ENCODE measurements at regions not wholly inside any gene's neighbourhood (a gene's known extent, or its start where the extent isn't known, plus 50 kb on each side); places are given as distances from the start of the nearest gene placed in this dataset.

GRCh38 chr11:16598906-16599305, 139.5 kb upstream of the C11orf58 start:
- no peak overlapping the region for H3K4me2 ChIP-seq
- H3K4me3 ChIP-seq: no peak overlapping the region
- ATAC-seq: no peak
- DNase-seq (ENCODE audit: low read depth in 1 of 2, low spot score in 1 of 2): no peak
- H3K9me3 ChIP-seq: no peaks in the 10 kb centered on the region
- TF ChIP-seq CEBPB (IDR thresholded peaks at IDR 0.05): no peak
- no peak for TF ChIP-seq BCL3 (IDR thresholded peaks at IDR 0.05)
- TF ChIP-seq RAD21 (conservative IDR thresholded peaks at IDR 0.05 in 1 of 2, IDR thresholded peaks at IDR 0.05 in 1 of 2): no peak
- TF ChIP-seq RNF2 (IDR thresholded peaks at IDR 0.05; ENCODE audit: borderline replicate concordance, low read depth): no peak
- no peak for TF ChIP-seq CHD4 (IDR thresholded peaks at IDR 0.05; ENCODE audit: borderline replicate concordance)
- TF ChIP-seq EHMT2 (IDR thresholded peaks at IDR 0.05; ENCODE audit: low read depth): no peak
- TF ChIP-seq TFCP2L1 (CRISPR knock-in tag; IDR thresholded peaks at IDR 0.05): no peak
- no peak for TF ChIP-seq FOSB (CRISPR knock-in tag; IDR thresholded peaks at IDR 0.05)
- no peak for TF ChIP-seq CHD2 (IDR thresholded peaks at IDR 0.05; ENCODE audit: low read length, partially characterized antibody)
- no peak for TF ChIP-seq JUNB (IDR thresholded peaks at IDR 0.05)
- no peak for TF ChIP-seq ZC3H11A (IDR thresholded peaks at IDR 0.05)
- TF ChIP-seq, protein P1, sequence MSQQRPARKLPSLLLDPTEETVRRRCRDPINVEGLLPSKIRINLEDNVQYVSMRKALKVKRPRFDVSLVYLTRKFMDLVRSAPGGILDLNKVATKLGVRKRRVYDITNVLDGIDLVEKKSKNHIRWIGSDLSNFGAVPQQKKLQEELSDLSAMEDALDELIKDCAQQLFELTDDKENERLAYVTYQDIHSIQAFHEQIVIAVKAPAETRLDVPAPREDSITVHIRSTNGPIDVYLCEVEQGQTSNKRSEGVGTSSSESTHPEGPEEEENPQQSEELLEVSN (IDR thresholded peaks at IDR 0.05; ENCODE audit: borderline replicate concordance, low read depth): no peak
- no peak for TF ChIP-seq ZSCAN20 (CRISPR knock-in tag; IDR thresholded peaks at IDR 0.05)
- TF ChIP-seq MYC (IDR thresholded peaks at IDR 0.05; ENCODE audit: borderline replicate concordance, low read length): no peak
- TF ChIP-seq, protein P2, sequence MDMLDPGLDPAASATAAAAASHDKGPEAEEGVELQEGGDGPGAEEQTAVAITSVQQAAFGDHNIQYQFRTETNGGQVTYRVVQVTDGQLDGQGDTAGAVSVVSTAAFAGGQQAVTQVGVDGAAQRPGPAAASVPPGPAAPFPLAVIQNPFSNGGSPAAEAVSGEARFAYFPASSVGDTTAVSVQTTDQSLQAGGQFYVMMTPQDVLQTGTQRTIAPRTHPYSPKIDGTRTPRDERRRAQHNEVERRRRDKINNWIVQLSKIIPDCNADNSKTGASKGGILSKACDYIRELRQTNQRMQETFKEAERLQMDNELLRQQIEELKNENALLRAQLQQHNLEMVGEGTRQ (IDR thresholded peaks at IDR 0.05): no peak
- TF ChIP-seq EP300 (IDR thresholded peaks at IDR 0.05): no peak
- no peak for TF ChIP-seq NR3C1 (IDR thresholded peaks at IDR 0.05)
- POLR2A ChIA-PET: no interaction called here
- no peaks in the 10 kb centered on the region for H3K4me1 ChIP-seq
- 49% methylated on average over 7 of the region's 7 CpGs for WGBS (ENCODE audit: missing lambda C conversion rate)
- CTCF ChIA-PET: no interaction called here
- no peak for FAIRE-seq
- no peak overlapping the region for H3K27ac ChIP-seq

DNA sequence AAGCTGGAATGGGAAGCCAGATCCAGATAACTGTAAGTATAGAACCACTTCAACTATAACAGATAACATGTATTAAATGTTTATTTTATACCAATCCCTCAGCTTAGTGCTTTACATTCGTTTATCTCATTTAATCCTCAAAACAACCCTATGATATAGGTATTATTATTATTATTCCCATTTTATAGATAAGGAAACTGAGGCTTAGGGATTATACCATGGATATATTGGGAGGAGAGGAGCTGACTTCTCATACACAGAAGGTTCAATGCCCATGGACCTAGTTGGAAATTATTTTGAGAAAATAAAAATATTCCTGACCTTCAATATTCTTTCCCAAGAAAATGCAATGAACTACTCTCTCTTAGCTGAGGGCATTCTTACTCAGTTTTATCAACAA, 140.4 kb upstream of the C11orf58 start:
- CTCF ChIA-PET: no interaction called here
- ATAC-seq (no peak), FAIRE-seq (no peak), DNase-seq (ENCODE audit: low read depth in 1 of 2, low spot score in 1 of 2) (no peak)
- H3K4me2 ChIP-seq: no peak overlapping the region
- H3K4me3 ChIP-seq: no peak overlapping the region
- H3K9me3 ChIP-seq: no peaks in the 10 kb centered on the region
- H3K4me1 ChIP-seq: no peaks in the 10 kb centered on the region
- WGBS (ENCODE audit: missing lambda C conversion rate): 2% methylated on average over 1 of the region's 1 CpG
- POLR2A ChIA-PET: no interaction called here
- H3K27ac ChIP-seq: no peak overlapping the region
- TF ChIP-seq FOSB (CRISPR knock-in tag; IDR thresholded peaks at IDR 0.05) (no peak), HMGXB4 (CRISPR knock-in tag; IDR thresholded peaks at IDR 0.05; ENCODE audit: borderline replicate concordance) (no peak), MAFK (IDR thresholded peaks at IDR 0.05; ENCODE audit: partially characterized antibody) (no peak), TFCP2L1 (CRISPR knock-in tag; IDR thresholded peaks at IDR 0.05) (no peak), NR3C1 (IDR thresholded peaks at IDR 0.05) (no peak), ELK1 (IDR thresholded peaks at IDR 0.05; ENCODE audit: low read depth, low read length) (no peak), CTCF (IDR thresholded peaks at IDR 0.05) (no peak), ZFP36 (IDR thresholded peaks at IDR 0.05; ENCODE audit: borderline replicate concordance, partially characterized antibody) (no peak), FOXS1 (CRISPR knock-in tag; IDR thresholded peaks at IDR 0.05) (no peak)
- TF ChIP-seq, protein P3, sequence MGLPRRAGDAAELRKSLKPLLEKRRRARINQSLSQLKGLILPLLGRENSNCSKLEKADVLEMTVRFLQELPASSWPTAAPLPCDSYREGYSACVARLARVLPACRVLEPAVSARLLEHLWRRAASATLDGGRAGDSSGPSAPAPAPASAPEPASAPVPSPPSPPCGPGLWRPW (IDR thresholded peaks at IDR 0.05): no peak
- TF ChIP-seq, protein P4, sequence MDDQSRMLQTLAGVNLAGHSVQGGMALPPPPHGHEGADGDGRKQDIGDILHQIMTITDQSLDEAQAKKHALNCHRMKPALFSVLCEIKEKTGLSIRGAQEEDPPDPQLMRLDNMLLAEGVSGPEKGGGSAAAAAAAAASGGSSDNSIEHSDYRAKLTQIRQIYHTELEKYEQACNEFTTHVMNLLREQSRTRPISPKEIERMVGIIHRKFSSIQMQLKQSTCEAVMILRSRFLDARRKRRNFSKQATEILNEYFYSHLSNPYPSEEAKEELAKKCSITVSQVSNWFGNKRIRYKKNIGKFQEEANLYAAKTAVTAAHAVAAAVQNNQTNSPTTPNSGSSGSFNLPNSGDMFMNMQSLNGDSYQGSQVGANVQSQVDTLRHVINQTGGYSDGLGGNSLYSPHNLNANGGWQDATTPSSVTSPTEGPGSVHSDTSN (IDR thresholded peaks at IDR 0.05): no peak

All from A549 (cell line).